ENCODE measurements at regions not wholly inside any gene's neighbourhood (a gene's known extent, or its start where the extent isn't known, plus 50 kb on each side); places are given as distances from the start of the nearest gene placed in this dataset.

DNA sequence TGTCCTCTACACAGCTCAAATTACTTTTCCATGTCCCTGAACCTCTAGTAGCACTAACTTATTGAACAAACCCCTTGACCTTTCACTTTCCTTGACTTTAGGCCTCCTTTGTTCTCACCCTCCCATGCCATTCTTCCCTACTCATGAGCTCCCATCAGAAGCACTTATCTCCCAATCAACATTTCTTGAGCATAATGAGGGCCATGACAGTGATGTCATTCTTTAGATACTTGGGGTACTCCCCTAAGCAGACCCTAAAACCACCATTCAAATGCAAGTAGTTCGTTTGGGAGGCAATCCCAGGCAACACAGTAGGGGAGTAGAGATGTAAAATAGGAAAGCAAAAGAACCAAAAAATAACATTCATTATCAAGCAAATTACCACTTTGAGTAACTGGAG lies 115.9 kb upstream of the ARHGAP28 start:
- TF ChIP-seq TAF1 (conservative IDR thresholded peaks at IDR 0.05) (no peak), SP1 (IDR thresholded peaks at IDR 0.05) (no peak), CTCF (IDR thresholded peaks at IDR 0.05; ENCODE audit: low read depth, low read length, missing input control) (no peak), YY1 (IDR thresholded peaks at IDR 0.05) (no peak)
